T-helper 17 cell (primary cell): ENCODE measurements at regions not wholly inside any gene's neighbourhood (a gene's known extent, or its start where the extent isn't known, plus 50 kb on each side); places are given as distances from the start of the nearest gene placed in this dataset.
"Not testable (repeated sequence)": the region's sequence is repeated elsewhere in the genome, so short reads cannot be mapped to it uniquely, and the experiment has no call there.

Source experiments
- ATAC-seq: fragments of 150-1000 bp; cut with Tn5 transposase; 2 replicates; pipeline ENCODE4 v1.10.0; 2021; ENCODE audit warnings: mild to moderate bottlenecking, moderate library complexity
- DNase-seq, 3 donors: peaks; one replicate each; pipeline versions ENCODE4 v3.0.0 to v3.0.0-alpha.2; 2020 to 2021
- H3K9me3 ChIP-seq: one replicate; pipeline ENCODE4 v1.7.0; 2013; ENCODE audit warnings: low read length, mild to moderate bottlenecking; ENCODE audit not compliant: control insufficient read depth, poor library complexity, severe bottlenecking
- H3K27ac Mint-ChIP-seq: one replicate; pipeline ENCODE4 v1.8.0; 2022; ENCODE audit warnings: mild to moderate bottlenecking, moderate library complexity, mixed read lengths
- H3K27me3 Mint-ChIP-seq: one replicate; pipeline ENCODE4 v1.8.0; 2022; ENCODE audit warnings: mixed read lengths
- H3K36me3 Mint-ChIP-seq: one replicate; pipeline ENCODE4 v1.8.0; 2022; ENCODE audit warnings: low read depth, mixed read lengths
- H3K4me1 Mint-ChIP-seq: one replicate; pipeline ENCODE4 v1.8.0; 2022; ENCODE audit warnings: mild to moderate bottlenecking, mixed read lengths
- H3K4me3 Mint-ChIP-seq: one replicate; pipeline ENCODE4 v1.8.0; 2022; ENCODE audit warnings: mild to moderate bottlenecking, moderate library complexity, mixed read lengths

- no peaks in the 10 kb centered on the region for H3K9me3 ChIP-seq
- H3K4me1 Mint-ChIP-seq = peaks cover under 1% of the 10 kb centered on the region
- H3K27ac Mint-ChIP-seq = no peak overlapping the region
- DNase-seq (no peak), ATAC-seq (no peak)
- no peaks in the 10 kb centered on the region for H3K27me3 Mint-ChIP-seq
- no peak overlapping the region for H3K4me3 Mint-ChIP-seq
- no peaks in the 10 kb centered on the region for H3K36me3 Mint-ChIP-seq
Observed at GRCh38 chr7:10637991-10638390, 335.7 kb upstream of the PHF14 start.

- H3K4me3 Mint-ChIP-seq = no peak overlapping the region
- no peak for DNase-seq
- ATAC-seq = no peak
- no peak overlapping the region for H3K27ac Mint-ChIP-seq
- no peaks in the 10 kb centered on the region for H3K27me3 Mint-ChIP-seq
- no peaks in the 10 kb centered on the region for H3K9me3 ChIP-seq
- no peaks in the 10 kb centered on the region for H3K36me3 Mint-ChIP-seq
- peaks cover 2% of the 10 kb centered on the region for H3K4me1 Mint-ChIP-seq
Observed at GRCh38 chr7:10643545-10643944, 330.1 kb upstream of the PHF14 start.

- no peak for DNase-seq
- no peak overlapping the region for H3K27ac Mint-ChIP-seq
- no peaks in the 10 kb centered on the region for H3K27me3 Mint-ChIP-seq
- H3K4me1 Mint-ChIP-seq = peaks cover 2% of the 10 kb centered on the region
- H3K36me3 Mint-ChIP-seq = no peaks in the 10 kb centered on the region
- H3K4me3 Mint-ChIP-seq = no peak overlapping the region
- no peak for ATAC-seq
- no peaks in the 10 kb centered on the region for H3K9me3 ChIP-seq
Observed at GRCh38 chr7:10644849-10645248, 328.8 kb upstream of the PHF14 start.

- ATAC-seq = no peak
- no peak for DNase-seq
- Mint-ChIP-seq H3K4me3 (no peak overlapping the region), H3K27me3 (no peaks in the 10 kb centered on the region), H3K4me1 (peaks cover 2% of the 10 kb centered on the region), H3K27ac (no peak overlapping the region), H3K36me3 (no peaks in the 10 kb centered on the region)
- H3K9me3 ChIP-seq = no peaks in the 10 kb centered on the region
Observed at GRCh38 chr7:10646194-10646593, 327.5 kb upstream of the PHF14 start.

- H3K27me3 Mint-ChIP-seq = no peaks in the 10 kb centered on the region
- no peak for DNase-seq
Observed at GRCh38 chr7:10648289-10648688, 325.4 kb upstream of the PHF14 start.

GRCh38 chr7:10649120-10649519, 324.6 kb upstream of the PHF14 start:
- not testable (repeated sequence) for H3K9me3 ChIP-seq, DNase-seq, H3K27ac Mint-ChIP-seq, H3K4me1 Mint-ChIP-seq, ATAC-seq, H3K4me3 Mint-ChIP-seq, H3K27me3 Mint-ChIP-seq, H3K36me3 Mint-ChIP-seq

More at GRCh38 chr7:10648289-10648688, 325.4 kb upstream of the PHF14 start:
- no peaks in the 10 kb centered on the region for H3K4me1 Mint-ChIP-seq
- no peaks in the 10 kb centered on the region for H3K9me3 ChIP-seq
- ATAC-seq = no peak
- no peak overlapping the region for H3K4me3 Mint-ChIP-seq
- H3K27ac Mint-ChIP-seq = no peak overlapping the region
- no peaks in the 10 kb centered on the region for H3K36me3 Mint-ChIP-seq

- Mint-ChIP-seq H3K4me1 (no peaks in the 10 kb centered on the region), H3K27ac (no peak overlapping the region), H3K4me3 (no peak overlapping the region), H3K27me3 (no peaks in the 10 kb centered on the region), H3K36me3 (no peaks in the 10 kb centered on the region)
- no peaks in the 10 kb centered on the region for H3K9me3 ChIP-seq
- ATAC-seq (no peak), DNase-seq (no peak)
Observed at GRCh38 chr7:10655031-10655430, 318.6 kb upstream of the PHF14 start.

- no peak overlapping the region for H3K4me3 Mint-ChIP-seq
- no peaks in the 10 kb centered on the region for H3K27me3 Mint-ChIP-seq
- ATAC-seq (no peak), DNase-seq (no peak)
- H3K9me3 ChIP-seq = no peaks in the 10 kb centered on the region
- H3K36me3 Mint-ChIP-seq = no peaks in the 10 kb centered on the region
- H3K27ac Mint-ChIP-seq = no peak overlapping the region
- H3K4me1 Mint-ChIP-seq = no peaks in the 10 kb centered on the region
Observed at GRCh38 chr7:10657201-10657600, 316.5 kb upstream of the PHF14 start.

- Mint-ChIP-seq H3K4me3 (no peak overlapping the region), H3K36me3 (no peaks in the 10 kb centered on the region), H3K4me1 (no peaks in the 10 kb centered on the region), H3K27me3 (no peaks in the 10 kb centered on the region), H3K27ac (no peak overlapping the region)
- ATAC-seq = no peak
- no peak for DNase-seq
- no peaks in the 10 kb centered on the region for H3K9me3 ChIP-seq
Observed at GRCh38 chr7:10657837-10658236, 315.8 kb upstream of the PHF14 start.

GRCh38 chr7:10662491-10662890, 311.2 kb upstream of the PHF14 start:
- H3K4me1 Mint-ChIP-seq = no peaks in the 10 kb centered on the region
- DNase-seq = no peak
- H3K27me3 Mint-ChIP-seq = no peaks in the 10 kb centered on the region
- ATAC-seq = no peak
- H3K4me3 Mint-ChIP-seq = no peak overlapping the region
- no peaks in the 10 kb centered on the region for H3K36me3 Mint-ChIP-seq
- H3K9me3 ChIP-seq = no peaks in the 10 kb centered on the region
- no peak overlapping the region for H3K27ac Mint-ChIP-seq

- H3K4me1 Mint-ChIP-seq = no peaks in the 10 kb centered on the region
- H3K27ac Mint-ChIP-seq = no peak overlapping the region
- H3K4me3 Mint-ChIP-seq = no peak overlapping the region
- no peaks in the 10 kb centered on the region for H3K36me3 Mint-ChIP-seq
- no peaks in the 10 kb centered on the region for H3K27me3 Mint-ChIP-seq
- no peak for DNase-seq
- no peak for ATAC-seq
- H3K9me3 ChIP-seq = no peaks in the 10 kb centered on the region
Observed at GRCh38 chr7:10662982-10663884, 310.4 kb upstream of the PHF14 start.

GRCh38 chr7:10672186-10672585, 301.5 kb upstream of the PHF14 start:
- H3K27me3 Mint-ChIP-seq = no peaks in the 10 kb centered on the region

GRCh38 chr7:10677211-10677610, 296.5 kb upstream of the PHF14 start:
- H3K4me1 Mint-ChIP-seq = no peaks in the 10 kb centered on the region
- H3K9me3 ChIP-seq = no peaks in the 10 kb centered on the region
- no peak overlapping the region for H3K27ac Mint-ChIP-seq
- no peak overlapping the region for H3K4me3 Mint-ChIP-seq
- ATAC-seq = no peak
- DNase-seq = no peak
- no peaks in the 10 kb centered on the region for H3K36me3 Mint-ChIP-seq
- H3K27me3 Mint-ChIP-seq = peaks cover 7% of the 10 kb centered on the region

More at GRCh38 chr7:10672186-10672585, 301.5 kb upstream of the PHF14 start:
- ATAC-seq (no peak), DNase-seq (no peak)
- Mint-ChIP-seq H3K36me3 (no peaks in the 10 kb centered on the region), H3K4me3 (no peak overlapping the region), H3K27ac (no peak overlapping the region), H3K4me1 (no peaks in the 10 kb centered on the region)
- no peaks in the 10 kb centered on the region for H3K9me3 ChIP-seq

GRCh38 chr7:10677668-10678232, 295.9 kb upstream of the PHF14 start:
- no peaks in the 10 kb centered on the region for H3K4me1 Mint-ChIP-seq

More at GRCh38 chr7:10677668-10678232, 295.9 kb upstream of the PHF14 start:
- H3K9me3 ChIP-seq = no peaks in the 10 kb centered on the region
- H3K36me3 Mint-ChIP-seq = no peaks in the 10 kb centered on the region
- H3K27ac Mint-ChIP-seq = no peak overlapping the region
- H3K27me3 Mint-ChIP-seq = peaks cover 7% of the 10 kb centered on the region
- DNase-seq = no peak
- H3K4me3 Mint-ChIP-seq = no peak overlapping the region
- no peak for ATAC-seq
